Inferior parietal cortex (tissue), 1 donor: ENCODE measurements at regions not wholly inside any gene's neighbourhood (a gene's known extent, or its start where the extent isn't known, plus 50 kb on each side); places are given as distances from the start of the nearest gene placed in this dataset.

Source experiments
- DNase-seq: peaks from one replicate; pipeline ENCODE4 v3.0.0-alpha.2; 2016; ENCODE audit errors: extremely low spot score

DNA sequence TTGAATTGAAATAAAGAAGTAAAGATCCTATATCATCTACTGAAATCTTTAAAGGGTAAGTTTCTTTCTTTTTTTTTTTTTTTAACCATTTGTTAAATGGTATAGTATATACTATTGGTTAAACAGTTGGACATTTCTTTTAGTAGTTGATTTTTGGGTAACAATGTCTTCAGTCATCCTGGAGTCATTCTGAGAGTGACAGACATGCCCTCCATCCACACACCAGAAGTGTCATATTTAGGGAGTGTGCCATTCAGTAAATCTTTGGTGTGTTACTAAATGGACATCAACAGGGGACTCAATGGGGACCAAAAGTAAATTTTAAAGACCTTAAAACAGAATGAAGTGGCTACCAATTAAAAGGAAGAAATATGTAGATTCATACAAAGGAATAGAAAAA is 50.8 kb upstream of the SLC39A10 start:
- no peak for DNase-seq

GRCh38 chr2:195604706-195605105 is 52.3 kb upstream of the SLC39A10 start:
- DNase-seq = no peak

GRCh38 chr2:195603998-195604397 is 53.0 kb upstream of the SLC39A10 start:
- no peak for DNase-seq

GRCh38 chr2:195603408-195603807 is 53.6 kb upstream of the SLC39A10 start:
- no peak for DNase-seq

- no peak for DNase-seq
Observed at GRCh38 chr2:195602687-195603086, 54.3 kb upstream of the SLC39A10 start.

GRCh38 chr2:195601361-195601760 is 55.7 kb upstream of the SLC39A10 start:
- DNase-seq = no peak

DNA sequence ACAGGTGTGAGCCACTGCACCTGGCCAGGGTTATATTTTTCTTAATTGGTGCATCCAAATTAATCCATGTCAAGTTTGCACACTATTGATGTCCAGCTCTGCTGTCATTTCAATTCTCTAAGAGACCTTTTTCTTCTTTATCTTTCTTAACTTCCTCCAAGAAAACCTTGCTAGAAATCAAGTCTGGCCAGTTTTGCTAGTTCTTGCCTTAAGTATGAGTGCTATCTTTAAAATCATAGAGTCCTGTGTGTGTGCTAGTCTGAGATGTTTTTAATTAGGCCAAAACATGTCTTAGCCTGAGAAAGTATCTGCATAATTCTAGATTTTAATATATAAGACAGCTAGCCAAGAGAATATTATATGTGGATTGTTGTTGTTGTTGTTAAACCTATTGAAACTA is 56.2 kb upstream of the SLC39A10 start:
- DNase-seq = no peak

DNA sequence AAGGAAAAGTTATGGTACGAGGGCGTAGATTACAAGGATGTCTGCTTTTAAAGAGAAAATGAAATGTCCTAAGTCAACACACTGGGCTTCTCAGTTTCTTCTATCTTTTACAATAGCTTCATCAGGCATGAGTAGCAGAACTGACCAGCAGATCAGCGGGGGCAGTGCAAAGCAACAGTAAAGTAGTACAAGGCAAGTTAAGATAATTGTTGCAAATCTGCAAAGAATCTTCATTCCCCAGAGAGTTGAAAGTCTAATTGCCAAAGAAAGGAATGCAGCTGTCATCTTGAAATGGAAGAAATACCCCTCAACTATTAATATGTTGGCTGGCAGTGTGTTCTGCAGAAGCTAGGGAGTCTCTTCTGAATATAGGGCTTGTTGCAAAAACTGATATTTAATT is 60.2 kb upstream of the SLC39A10 start:
- DNase-seq = no peak

DNA sequence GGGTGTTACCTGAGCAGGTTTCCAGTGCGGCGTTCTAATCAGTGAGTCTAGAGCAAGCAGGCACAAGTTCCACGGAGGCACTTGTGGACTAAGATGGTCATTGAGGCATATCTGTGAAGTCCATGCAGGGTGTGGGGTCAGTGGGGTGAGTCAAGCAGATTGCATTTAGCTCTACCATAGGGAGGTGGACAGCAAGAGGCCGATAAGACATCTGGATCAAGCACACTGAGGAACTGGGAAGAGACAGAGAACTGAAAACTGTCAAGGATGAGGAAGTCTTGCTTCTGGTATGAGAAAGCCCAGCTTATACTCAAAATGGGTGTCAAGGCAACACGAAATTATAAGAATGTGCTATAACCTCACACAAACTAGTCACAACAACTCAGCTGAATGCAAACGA is 61.2 kb upstream of the SLC39A10 start:
- DNase-seq = no peak

GRCh38 chr2:195594919-195595694 is 61.9 kb upstream of the SLC39A10 start:
- DNase-seq = no peak

- no peak for DNase-seq
Observed at GRCh38 chr2:195594248-195594647, 62.8 kb upstream of the SLC39A10 start.

- DNase-seq = no peak
Observed at GRCh38 chr2:195592105-195592504, 64.9 kb upstream of the SLC39A10 start.

GRCh38 chr2:195590861-195591205 is 66.2 kb upstream of the SLC39A10 start:
- no peak for DNase-seq

DNA sequence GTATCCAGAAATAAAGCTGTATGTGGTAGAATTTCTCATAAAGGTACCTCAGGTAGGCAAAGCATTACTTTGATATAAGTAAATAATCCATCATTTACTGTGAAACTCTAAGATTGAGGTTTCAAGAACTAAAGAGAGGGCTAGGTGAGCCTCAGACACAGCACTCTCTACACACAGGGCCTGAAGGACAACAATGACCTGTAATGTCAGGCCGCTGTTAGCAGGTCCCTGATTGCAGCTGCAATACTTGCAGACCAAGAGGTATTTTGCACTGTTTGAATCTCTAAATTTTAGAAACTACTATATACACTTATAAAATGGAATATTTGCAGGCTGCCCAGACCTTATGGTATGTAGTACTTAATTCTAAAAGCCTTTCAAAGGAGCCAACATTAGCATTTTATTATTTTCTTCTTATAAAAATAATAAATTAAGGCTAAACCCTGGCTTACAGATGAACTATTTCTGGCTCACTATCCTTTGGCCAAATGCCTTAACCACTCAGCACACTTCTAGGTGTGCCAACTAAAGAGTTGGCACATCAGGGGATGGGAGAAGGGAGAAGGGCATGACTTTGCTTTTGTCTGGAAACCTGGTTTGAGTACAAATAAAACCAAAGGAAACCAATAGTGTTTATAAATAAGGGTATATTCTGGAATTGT is 66.7 kb upstream of the SLC39A10 start:
- no peak for DNase-seq

- no peak for DNase-seq
Observed at GRCh38 chr2:195587966-195588365, 69.1 kb upstream of the SLC39A10 start.

GRCh38 chr2:195586062-195586714 is 70.8 kb upstream of the SLC39A10 start:
- no peak for DNase-seq

- DNase-seq = no peak
Observed at GRCh38 chr2:195582188-195582587, 74.8 kb upstream of the SLC39A10 start.

DNA sequence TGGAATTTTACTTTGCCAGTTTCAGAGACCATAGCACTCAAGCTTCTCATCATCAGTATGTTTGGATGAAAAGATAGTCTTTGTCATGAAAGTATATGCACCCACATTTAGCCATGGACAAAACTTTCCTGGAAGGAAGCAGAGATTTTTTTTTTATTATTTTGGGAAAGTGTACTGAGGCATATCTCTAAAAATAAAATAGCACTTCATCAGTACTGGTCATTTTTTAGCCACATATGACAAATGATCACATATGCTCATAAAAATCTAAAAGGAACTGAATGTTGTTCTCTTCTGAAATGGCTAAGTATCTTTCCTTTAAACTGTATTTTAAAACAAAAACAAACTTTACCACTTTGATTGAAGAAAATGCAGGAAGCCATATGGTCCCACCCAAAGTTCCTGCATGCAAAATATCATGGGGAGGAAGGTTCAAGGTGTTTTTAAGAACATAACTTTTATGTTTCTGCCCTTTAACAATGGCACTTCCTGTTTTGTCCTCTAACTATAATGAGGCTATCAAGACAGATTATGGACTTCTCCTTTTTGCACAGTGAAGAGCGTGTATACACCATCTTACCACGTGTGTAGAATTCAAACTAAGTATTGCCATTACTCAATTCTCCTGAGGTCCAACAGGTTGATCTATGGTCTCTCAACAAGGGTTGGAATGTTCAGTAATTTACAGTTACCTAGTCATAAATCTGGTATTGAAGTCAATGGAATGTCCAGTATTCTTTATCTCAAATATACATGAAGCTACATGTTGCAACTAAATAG is 77.1 kb upstream of the SLC39A10 start:
- peak; percentile 24 for DNase-seq

GRCh38 chr2:195575879-195576401 is 81.1 kb upstream of the SLC39A10 start:
- peak; percentile 62 for DNase-seq

DNA sequence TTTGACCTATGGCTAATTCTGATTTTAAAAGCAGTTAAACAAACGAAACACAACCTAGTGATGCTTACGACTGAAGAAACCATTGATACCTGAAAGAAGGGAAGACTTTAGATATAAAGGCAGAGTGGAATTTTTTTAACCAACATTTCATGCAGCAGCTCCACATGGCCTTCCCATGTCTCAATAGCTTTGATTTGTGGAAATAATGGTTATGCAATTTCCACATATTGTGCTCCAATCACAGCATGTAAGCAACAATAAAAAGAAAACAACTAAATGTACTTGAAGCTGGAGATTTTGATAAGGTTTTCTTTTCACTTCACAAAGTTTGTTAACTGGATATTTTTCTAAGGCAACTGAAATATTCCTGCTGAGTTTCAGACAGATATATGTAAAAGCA is 82.0 kb upstream of the SLC39A10 start:
- no peak for DNase-seq

DNA sequence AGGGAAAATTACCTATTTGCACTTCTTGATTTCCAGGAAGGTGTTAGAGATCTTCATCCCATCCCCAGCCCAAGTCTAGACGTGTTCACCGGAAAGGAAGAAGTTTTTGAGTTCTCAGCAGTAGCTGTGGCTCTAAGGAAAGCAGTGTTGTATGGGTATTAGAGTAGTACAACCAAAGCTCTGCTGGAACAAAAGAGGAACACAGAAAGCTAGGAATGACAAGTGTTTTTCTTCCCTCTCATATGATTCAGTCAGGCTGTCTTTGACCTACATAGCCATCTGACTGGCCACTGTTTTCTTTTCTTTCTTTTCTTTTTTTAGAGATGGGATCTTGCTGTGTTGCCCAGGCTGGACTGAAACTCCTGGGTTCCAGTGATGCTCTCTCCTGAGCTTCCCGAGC is 82.7 kb upstream of the SLC39A10 start:
- peak; percentile 23 for DNase-seq
